ENCODE measurements at regions not wholly inside any gene's neighbourhood (a gene's known extent, or its start where the extent isn't known, plus 50 kb on each side); places are given as distances from the start of the nearest gene placed in this dataset.
"Not testable (repeated sequence)": the region's sequence is repeated elsewhere in the genome, so short reads cannot be mapped to it uniquely, and the experiment has no call there.

DNA sequence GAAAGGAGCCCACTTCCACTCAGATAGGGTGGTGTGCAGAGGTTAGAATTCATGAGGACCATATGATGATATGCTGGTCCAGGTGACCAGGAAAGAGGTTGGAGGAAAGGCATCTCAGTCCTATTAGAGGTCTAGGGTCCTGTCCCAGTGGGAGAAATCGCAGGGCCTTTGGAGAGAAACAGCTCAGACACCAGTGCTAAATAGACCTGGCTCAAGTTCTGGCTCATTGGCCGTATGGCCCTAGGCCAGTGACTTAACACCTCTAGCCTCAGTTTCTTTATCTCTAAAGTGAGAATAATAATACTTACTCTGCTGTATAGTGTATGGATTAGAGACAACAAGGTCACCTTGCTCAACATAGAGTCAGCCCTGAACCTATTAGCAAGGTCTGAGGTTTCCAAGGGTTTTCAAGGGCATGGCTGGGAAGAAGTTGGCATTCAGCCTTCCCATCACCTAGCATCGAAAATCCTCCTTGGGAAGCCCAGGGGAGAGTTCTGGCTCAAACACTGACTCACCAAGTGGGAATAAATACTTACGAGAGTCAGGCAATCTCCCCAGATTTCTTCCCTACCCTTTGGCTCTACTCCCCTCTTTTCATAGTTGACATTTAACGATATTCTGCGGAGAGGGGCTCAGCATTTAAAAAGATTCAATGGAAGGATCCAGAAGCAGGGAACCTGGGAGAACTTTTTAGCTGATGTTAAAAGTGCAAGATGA, 473.1 kb upstream of the PODXL start:
- no peak for DNase-seq

DNA sequence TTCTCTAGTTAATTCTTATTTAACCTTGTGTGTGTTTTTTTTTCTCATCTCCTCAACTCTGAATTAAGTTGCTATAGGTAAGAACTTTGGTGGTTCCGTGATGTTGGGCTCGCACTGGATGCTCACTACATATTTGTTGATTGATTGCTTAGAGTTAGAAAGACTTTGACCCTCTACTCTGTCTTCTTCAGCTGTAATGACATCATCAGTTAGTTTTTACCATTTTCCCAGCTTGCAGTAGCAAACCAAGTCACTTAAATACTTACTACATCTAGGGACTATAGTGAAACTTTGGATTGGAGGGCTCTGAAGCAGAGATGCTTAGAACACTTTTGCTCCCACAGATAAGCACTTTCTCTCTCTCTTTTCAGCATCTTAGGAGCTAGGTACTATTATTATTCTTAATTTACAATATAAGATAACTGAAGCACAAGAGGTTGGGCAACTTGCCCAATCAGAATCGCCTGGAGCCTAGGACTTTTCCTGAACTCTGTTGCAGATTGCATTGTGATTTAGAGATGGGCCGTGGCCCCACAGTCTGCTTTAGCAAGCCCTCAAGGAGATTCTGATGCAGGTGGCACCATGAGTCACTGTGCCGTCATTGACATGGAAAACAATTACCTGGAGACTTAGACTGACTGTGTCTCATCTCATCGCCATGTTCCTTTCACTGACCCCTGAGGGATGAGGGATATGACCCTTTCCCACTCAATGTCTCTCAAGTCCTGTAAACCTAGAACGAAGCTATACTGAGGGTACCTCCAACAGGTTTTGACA, 471.9 kb upstream of the PODXL start:
- no peak for DNase-seq

DNA sequence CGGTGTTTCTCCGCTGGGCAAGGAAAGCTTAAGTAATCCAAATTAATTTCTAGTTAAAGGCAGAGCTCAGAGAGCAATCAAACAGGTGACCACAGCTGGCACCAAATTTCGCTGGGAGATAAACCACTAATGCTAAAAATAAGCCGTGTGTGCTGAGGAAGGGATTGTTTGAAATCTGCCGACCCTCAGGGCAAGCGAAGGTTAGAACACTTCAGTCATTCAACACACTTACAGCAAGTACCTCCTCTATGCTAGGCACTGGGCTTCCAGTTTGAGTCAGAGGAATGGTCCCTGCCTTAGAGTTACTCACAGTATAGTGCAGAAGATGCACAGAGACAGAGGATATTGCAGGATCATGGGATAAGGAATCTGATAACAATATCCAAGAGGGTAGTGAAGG, 467.9 kb upstream of the PODXL start:
- DNase-seq, result no peak

DNA sequence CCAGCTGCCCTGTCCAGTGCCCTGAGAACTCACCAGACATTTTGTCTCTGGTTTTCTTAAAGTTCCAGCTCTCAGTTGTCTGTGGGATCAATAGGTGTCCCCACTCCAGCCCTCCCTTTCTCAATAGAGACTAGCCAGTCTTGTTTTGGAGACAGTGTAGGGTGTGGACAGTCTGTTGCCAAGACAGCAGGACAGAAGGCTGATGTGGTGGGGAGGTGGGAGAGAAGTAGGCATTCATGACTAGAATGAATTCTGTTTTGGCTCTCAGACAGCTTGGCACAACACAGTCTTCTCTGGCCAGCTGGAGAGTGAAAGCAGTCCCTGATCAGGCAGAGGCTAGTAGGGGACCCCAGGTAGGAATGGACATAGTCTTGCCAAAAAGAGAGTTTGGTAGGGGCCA, 467.0 kb upstream of the PODXL start:
- DNase-seq, result no peak

DNA sequence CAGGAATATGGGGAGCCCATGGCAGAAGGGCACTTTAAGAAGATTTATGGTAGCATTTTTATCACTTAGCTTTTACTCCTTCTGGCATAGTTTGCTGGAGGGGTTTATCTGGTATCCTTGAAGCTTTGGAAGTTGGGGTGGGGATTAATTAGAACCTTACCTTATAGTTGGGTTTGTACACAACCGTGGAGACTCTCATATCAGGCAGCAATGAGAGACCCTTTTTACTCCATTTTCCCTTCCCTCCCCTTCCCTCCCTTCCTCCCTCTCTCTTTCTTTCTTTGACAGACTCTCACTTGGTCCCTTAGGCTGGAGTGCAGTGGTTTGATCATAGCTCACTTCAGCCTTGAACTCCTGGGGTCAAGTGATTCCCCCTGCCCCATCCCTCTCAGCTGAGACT, 465.8 kb upstream of the PODXL start:
- no peak for DNase-seq

DNA sequence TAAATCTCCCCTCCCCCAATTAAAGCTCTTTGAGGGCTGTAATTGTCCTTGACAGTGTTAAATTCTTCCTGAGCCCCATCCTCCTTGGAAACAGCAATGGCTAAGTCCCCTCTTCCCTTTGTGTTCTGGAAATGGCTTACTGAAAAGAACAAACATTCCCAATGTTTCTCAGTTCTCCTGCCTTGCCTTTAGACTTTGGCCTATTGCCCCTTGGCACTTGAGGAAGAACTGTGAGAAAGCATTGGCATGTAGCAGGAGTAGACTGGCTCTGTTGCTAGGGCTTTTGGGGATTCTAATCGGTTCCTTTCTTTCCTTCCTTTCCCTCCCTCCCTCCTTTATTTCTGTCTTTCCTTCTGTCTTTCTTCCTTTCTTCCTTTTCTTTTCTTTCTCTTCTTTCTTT, 463.3 kb upstream of the PODXL start:
- no peak for DNase-seq

DNA sequence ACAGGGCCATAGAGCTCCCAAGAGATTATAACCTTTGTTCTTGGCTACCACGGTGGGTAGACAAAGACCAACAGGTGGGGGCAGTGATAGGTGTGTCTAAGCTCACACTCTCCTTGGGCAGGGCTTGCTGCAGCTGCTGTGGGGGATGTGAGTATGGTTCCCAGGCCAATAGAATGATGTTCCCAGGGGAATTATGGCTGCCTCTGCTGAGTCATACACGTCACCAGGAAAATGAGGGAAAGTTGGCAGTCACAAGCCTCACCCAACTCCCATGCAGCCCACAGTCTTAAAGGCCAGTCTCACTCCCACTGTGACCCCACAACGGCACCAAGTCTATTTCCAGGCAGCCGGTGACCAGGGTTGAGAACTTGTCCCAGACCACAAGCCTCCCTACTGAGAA, 453.4 kb upstream of the PODXL start:
- DNase-seq, result no peak

DNA sequence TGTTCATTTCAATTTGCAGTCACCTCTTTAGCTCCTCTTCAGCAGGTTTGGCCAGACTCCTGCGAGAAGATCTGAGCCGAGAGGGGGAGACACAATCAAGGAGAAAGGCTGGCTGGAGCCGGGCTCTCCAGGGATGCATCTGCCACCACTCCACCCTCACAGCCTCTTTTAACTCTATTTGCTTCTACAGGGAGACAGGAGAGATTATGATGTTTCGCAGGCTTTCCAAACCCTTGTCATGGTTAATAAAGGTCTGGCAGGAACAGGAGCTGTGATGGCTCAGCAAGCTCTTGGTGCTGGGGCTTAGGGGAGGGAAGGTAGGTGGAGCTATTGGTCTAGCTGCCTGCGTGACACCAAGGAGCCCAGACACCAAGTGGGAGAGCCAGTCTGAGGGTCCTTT, 448.1 kb upstream of the PODXL start:
- no peak for DNase-seq

DNA sequence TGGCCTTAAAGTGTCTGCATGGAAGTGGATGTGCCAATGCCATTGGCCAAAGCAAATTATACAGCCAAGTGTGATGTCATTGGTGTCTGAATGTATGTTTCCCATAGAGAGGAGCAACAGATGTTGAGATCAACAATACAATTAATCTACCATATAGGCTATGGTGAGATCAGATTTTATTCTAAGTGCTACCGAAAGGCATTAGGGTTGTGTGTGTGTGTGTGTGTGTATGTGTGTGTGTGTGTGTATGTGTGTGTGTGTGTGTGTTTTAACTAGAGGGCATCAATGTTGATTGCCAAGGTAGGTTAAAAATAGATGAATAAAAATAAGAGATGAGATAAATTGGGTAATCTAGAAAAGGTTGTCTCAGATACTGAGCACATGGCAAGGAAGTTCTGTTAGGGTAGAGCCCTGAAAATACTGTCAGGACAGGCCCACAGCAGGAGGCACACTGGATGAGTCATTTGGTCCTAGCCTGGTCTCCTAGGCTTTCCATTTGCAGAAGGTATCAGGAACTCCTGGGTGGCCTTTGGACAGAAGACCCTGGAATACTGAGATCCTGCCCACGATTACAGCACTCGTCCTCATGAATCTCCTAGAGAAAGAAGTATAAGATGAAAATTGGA, 446.0 kb upstream of the PODXL start:
- DNase-seq, result no peak

DNA sequence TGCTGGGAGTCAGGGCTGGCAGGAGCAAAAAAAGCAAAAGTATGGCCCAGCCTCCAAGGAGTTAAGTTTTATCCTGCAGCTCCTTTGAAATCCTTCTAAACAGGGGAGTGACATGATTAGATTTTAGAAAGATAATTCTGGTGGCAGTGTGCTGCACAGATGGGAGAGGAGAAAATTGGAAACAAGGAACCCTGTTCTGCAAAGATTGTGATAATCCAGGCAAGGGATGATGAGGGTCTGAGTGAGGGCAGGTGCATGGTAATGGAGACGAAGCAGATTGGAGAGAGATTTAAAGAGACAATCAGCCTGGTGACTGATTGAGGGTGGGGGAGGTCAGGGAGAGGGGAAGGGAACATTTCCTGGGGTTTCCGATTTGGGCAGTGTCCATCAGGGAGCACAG, 444.7 kb upstream of the PODXL start:
- DNase-seq, result no peak

DNA sequence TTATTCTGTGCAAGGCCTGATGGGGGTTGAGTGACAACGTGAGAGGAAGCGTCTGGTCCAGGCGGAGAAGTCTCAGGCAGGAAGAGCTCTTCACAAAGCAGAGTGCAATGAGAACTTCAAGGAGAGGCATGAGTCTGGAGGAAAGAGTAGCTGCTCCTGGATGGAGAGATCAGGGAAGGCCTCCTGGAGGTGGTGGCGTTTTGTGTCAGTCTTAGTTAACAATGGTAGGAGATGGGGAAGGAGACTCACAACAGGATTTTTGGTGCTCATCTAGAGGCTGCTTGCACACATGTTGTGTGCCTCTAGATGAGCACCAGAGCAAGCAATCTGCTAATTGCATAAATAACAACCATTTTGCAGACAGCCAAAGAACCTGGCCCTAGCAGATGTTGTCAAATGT, 442.8 kb upstream of the PODXL start:
- no peak for DNase-seq

DNA sequence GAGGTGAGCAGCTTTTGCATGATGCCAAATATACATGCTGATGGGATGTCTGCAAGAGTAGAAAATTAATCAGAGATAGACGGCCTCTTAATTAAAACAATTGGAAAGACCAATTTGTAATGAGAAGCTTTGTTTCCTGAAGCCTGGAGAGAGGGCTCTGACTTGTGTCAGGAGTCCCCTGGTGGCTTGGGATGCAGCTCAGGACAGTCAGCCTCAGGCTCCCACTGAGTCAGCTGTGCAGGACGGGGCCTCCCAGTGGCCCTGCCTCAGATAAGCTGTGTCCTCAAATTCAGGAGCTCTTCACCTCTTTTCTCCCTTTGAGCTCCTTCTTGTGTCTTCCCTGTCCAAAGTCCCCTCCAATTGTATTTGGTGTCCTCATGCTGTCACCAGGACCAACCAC, 438.9 kb upstream of the PODXL start:
- DNase-seq, result no peak

DNA sequence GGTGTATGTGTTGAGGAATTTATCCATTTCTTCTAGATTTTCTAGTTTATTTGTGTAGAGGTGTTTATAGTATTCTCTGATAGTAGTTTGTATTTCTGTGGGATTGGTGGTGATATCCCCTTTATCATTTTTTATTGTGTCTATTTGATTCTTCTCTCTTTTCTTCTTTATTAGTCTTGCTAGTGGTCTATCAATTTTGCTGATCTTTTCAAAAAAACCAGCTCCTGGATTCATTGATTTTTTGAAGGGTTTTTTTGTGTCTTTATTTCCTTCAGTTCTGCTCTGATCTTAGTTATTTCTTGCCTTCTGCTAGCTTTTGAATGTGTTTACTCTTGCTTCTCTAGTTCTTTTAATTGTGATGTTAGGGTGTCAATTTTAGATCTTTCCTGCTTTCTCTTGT, 424.6 kb upstream of the PODXL start:
- not testable (repeated sequence) for DNase-seq

DNA sequence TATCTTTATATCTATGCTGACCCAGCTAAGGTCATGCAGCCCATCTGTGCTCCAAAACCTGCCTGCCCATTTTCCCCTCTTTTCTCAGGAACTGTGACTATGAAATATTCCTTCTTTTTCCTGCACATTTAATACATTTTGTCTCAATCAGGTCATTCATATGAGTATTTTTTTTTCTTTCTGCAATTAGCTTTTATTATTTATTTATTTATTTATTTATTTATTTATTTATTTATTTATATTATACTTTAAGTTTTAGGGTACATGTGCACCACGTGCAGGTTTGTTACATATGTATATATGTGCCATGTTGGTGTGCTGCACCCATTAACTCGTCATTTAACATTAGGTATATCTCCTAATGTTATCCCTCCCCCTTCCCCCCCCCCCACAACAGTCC, 421.7 kb upstream of the PODXL start:
- DNase-seq, result not testable (repeated sequence)

DNA sequence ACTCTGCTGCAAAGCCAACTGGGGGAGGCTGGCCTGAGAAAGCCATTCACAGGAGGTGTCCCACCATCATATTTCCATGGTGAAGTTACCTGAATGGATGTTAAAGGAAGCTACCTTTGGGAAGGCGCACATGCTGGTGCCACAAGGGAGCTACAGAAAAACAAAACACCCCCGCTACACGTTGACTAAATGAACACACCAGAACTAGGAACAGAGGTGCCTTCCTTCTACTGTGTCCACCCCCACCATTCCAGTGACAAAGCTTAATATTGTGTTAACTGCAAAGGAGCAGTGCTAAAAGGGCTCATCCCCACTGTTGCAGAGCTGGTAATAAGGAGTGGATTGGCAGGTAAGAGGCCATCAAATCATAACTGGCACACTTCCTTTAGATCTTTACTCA, 420.0 kb upstream of the PODXL start:
- DNase-seq, result no peak

DNA sequence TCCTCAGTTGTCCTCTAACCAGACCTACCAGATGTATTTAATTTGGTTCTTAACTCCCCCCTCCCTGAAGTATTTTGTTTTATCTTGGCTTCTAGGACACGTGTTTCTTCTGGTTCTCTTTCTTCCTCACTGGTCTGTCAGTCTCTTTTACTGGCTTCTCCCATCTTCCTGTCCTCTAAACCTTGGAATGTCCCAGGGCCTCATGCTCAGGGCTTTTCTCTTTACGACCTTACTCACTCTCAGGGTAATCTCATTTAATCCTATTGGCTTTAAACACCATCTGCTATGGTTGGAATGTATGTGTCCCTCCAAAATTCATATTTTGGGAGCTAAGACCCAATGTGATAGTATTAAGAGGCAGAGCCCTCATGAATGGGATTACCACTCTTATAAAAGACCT, 418.2 kb upstream of the PODXL start:
- DNase-seq, result no peak

DNA sequence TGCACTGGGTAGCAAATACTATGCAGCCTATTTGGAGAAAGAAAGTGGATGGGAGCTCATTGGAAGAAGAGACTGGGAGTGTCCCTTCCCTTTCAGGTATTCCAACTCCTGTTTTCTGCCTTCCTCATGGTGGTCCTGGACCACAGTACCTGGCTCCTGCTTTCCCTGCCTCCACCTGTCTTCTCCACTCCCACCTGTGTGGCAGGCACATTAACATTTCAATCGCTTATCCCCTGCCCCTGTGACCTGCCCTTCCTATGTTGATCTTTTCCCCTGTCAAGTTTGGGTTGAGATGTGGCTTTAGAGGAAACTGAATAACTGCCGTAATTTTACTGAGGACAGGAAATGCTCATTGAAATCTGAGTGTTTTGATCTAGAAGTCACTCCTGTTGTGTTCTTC, 415.8 kb upstream of the PODXL start:
- DNase-seq, result no peak

DNA sequence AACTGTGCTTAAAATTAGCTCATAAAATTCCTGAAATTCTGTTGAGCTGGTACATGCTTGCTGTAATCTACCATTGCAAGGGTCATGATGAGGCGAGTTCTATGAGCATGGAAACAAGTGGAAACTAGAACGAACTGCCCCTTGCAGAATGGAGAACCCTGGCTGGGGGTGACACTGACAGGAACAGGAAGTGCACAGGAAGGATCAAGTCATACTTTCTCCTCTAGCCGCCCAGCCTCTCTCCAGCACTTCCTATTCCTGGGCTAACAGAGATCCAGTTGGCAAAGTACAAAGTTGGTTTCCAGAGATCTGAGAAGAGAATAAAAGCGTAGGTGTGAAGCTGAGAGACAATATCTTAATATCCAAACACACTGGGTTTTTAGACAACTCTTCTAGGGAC, 414.2 kb upstream of the PODXL start:
- no peak for DNase-seq

DNA sequence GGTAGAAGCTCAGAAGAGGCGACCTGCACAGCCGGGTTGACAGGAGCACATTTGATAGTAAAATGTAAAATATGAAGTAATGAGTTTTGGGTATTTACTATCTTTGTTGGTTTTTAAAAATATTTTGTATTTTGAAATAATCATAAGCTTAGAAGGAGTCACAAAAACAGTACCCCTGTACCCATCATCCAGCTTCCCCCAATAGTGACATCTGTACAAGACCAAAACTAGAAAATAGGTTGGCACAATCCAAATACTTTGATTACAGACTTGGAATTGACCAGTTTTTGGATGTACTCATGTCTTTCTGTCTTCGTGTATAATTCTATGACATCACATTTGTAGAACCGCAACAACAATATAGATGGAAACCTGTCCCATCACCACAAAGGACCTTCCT, 413.1 kb upstream of the PODXL start:
- DNase-seq, result no peak

DNA sequence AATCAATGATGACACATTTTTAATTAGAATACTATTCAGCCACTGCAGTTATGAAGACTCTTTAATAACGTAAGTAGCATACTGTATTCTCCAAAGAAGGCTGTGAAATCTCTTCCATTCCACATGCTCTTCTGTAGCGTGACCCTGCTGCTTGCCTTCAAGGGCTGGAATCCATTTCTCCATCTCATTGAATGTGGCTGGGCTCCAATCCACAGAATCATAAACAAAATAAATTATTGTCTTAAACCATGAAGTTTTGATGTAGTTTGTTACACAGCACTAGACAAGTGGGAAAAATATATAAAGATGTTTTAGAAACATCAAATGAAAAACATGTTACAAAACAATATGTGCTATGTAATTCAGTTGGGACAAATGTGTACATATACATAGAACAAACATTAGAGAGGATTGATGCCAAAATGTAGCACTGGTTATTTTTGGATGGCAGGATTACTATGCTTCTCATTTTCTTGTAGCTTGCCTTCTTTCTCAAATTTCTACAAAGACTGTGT, 410.8 kb upstream of the PODXL start:
- DNase-seq, result no peak

DNA sequence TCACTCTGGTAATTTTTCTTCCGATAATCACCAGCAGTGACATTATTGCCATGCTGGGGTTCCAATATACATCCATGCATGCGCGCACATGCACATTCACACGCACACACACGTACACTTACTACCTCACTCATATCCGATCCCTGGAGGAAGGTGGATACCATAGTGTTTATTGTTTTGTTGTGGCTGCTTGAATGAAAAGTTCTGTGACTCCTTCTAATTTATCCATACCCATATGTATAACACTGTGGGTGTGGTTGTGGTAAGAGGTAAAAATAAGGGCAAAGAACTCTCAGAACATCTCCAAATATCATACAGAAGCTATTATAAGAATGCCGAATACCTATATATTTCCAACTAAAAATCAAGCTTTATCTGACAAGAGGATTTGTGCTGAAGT, 407.8 kb upstream of the PODXL start:
- no peak for DNase-seq

DNA sequence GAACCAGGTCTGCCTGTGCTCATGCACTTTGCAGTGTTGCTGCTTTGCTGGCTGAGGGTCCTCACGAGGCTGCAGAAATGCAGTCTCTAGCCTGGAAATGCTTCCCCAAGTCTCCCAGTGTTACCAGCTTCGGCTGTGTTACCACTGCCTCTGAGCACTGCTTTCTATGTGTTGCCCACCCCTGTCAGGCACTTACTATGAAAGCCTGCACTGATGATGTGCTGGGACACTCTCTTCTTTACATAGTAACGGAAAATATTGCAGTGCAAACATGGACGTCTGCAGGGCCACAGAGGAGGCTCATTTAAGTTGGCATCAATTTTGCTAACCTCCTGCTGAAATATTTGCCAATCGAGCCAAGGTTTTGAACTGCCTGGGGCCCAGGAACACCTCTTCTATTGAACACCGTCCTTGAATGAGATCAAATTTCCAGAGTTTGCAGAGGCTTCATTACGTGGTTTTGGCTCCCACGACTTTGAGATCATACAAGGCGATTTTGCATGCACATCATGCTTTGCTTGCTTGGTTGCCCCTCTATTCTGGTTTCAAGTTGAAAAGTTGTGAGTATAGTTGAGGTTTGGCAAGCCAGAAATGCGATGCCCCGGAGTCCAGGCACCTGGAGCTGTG, 404.7 kb upstream of the PODXL start:
- no peak for DNase-seq

DNA sequence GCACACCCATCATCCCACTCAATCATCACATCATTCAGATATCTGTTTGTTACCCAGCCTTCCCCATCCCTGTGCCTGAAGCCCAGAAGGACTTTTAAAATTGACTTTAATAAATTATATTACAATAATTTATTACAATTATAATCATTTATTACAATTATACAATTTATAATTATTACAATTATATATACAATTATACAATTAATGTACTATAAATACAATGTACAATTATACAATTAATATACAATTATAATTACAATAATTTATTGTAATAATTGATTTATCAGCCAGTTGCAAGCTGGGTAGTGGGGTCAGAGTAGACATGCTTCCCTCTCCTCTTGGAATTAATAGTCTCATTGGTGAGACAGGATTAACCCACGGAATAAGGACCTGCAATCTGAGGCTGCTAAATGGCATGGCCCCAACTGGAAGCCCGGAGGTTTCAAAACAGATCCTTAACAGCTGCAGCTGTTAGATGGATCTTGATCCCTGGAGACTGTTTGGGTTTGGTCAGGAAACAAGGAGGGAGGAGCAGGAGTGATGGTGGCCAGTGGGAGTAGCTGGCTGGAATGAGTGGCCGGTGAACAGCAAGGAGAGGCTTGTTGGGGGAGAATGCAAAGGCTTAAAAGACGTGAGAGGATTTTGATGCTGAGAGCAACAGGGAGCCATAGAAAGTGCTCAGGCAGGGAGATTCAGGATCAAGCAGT, 402.8 kb upstream of the PODXL start:
- DNase-seq, result no peak

All from activated CD4-positive, alpha-beta T cell treated with anti-CD3 and anti-CD28 coated beads, Interleukin-2, amount 50 U/mL, for 1 hour (primary cell).